GM21526 (cell line): ENCODE measurements at regions not wholly inside any gene's neighbourhood (a gene's known extent, or its start where the extent isn't known, plus 50 kb on each side); places are given as distances from the start of the nearest gene placed in this dataset.
"Not testable (repeated sequence)": the region's sequence is repeated elsewhere in the genome, so short reads cannot be mapped to it uniquely, and the experiment has no call there.

Experiments
- ATAC-seq: cut with Tn5 transposase; IDR thresholded peaks from one replicate; pipeline ENCODE4 v1.9.1; 2021; ENCODE audit warnings: moderate library complexity; ENCODE audit not compliant: unreplicated experiment, low FRiP score

GRCh38 chr12:70008944-70009343 lies 183.9 kb downstream of the MYRFL start:
- no peak for ATAC-seq

DNA sequence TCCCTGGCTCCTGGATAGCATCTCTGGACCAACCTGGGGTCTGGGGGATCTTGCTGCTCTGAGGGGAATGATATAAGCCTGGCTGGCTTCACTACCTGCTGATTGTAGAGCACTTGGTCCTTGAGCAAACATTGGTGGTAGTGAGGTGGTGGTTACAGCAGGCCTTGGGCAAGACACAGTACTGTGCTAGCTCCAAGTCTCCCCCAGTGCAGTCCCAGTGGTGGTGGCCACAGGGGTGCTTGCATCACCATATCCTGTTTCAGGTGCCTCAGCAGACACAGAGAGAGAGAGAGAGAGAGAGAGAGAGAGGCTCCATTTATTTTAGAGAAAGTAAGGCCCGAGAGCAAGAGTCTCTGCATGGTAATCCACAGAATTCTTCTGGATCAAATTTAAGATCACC lies 186.3 kb downstream of the MYRFL start:
- ATAC-seq: no peak

DNA sequence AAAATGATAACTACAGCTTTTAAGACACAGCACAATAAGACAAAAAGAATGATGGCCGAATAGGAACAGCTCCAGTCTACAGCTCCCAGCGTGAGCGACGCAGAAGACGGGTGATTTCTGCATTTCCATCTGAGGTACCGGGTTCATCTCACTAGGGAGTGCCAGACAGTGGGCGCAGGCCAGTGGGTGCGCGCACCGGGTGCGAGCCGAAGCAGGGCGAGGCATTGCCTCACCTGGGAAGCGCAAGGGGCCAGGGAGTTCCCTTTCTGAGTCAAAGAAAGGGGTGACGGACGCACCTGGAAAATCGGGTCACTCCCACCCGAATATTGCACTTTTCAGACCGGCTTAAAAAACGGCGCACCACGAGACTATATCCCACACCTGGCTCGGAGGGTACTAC lies 188.0 kb downstream of the MYRFL start:
- not testable (repeated sequence) for ATAC-seq

DNA sequence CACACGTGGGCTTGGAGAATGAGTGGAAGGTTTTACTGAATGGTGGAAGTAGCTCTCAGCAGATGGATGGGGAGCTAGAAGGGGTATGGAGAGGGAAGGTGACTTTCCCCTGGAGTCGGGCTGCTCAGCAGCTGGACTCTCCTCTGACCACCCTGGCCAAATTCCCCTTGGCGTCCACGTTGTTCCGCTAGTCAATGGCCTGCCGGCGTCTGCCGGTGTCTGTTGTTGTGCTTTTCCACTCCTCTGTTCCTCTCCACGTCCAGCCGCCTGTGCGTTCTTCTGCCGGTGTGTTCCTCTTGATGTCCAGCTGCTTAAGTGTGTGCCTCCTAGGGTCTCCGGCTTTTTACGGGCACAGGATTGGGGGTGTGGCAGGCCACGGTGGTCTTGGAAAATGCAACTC lies 203.5 kb downstream of the MYRFL start:
- ATAC-seq: no peak

GRCh38 chr12:70028918-70029317 lies 203.9 kb downstream of the MYRFL start:
- no peak for ATAC-seq

GRCh38 chr12:70031046-70031445 lies 206.0 kb downstream of the MYRFL start:
- ATAC-seq: no peak

GRCh38 chr12:70032076-70032475 lies 207.0 kb downstream of the MYRFL start:
- ATAC-seq: no peak

DNA sequence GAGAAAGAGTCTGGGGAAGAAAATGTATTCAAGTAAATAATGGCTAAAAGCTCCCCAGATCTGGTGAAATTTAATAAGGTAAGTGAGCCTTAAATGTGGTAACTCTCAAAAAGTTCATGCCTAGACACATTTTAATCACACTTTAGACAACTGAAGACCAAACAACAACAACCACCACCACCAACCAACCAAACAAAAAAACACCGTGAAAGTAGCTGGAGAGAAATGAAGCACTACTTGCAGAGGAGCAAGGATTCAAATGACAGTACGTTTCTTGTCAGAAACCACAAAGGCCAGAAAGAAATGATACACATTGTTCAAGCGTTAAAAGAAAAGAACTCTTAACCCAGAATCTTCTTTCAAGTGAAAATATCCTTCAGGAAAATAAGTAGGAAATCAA lies 208.3 kb downstream of the MYRFL start:
- no peak for ATAC-seq

- ATAC-seq: no peak
Observed at GRCh38 chr12:70040141-70040540, 203.1 kb upstream of the CNOT2 start.

- ATAC-seq: no peak
Observed at GRCh38 chr12:70042675-70043074, 200.6 kb upstream of the CNOT2 start.

DNA sequence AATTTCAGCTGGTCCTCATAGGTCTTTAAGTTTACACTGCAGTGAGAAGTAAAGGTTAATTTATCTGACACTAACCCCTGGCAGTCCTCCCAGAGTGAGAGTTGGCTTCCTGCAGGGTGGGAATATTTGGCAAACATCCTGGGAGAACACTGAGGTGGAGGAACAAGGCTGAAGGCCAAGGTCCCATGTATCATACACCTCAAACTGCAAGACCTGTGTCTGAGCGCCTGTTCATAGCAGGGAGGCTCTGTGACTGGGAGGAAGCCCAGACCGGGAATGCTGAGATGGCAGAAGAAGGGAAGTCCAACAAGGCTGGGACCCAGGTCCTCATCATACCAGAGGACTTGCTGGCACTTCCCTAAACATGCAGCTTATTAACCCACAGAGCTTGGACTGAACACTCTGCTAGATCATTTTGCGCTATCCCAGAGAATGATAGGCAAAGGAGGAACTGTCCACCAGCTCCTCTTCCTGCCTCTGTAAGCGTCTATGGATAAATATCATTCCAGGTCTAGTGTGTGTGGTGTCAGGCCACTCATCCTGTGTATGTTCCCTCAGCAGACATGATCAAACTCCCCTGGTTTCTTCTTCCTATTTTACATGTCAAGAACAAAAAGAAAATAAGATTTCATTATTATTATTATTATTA lies 199.6 kb upstream of the CNOT2 start:
- no peak for ATAC-seq

GRCh38 chr12:70044167-70044566 lies 199.1 kb upstream of the CNOT2 start:
- ATAC-seq: no peak

DNA sequence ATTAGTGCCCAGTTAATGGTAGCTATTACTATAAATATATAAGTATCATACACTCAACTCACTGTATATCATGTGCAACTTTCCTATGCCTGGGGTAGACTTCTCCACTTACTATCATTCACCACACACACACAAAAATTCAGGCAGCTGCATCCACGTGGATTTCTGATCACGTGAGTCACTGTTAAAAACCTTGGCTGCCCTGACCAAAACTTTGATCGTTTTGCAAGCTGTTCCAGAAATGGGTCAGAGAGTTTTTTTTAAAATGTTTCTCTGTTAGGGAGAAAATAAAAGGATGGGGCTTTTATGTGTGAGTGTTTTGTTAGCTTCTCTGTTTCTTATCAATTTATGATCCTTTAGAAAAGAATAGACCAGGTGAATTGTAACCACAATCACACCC lies 198.2 kb upstream of the CNOT2 start:
- ATAC-seq: no peak

GRCh38 chr12:70045514-70045913 lies 197.7 kb upstream of the CNOT2 start:
- no peak for ATAC-seq

DNA sequence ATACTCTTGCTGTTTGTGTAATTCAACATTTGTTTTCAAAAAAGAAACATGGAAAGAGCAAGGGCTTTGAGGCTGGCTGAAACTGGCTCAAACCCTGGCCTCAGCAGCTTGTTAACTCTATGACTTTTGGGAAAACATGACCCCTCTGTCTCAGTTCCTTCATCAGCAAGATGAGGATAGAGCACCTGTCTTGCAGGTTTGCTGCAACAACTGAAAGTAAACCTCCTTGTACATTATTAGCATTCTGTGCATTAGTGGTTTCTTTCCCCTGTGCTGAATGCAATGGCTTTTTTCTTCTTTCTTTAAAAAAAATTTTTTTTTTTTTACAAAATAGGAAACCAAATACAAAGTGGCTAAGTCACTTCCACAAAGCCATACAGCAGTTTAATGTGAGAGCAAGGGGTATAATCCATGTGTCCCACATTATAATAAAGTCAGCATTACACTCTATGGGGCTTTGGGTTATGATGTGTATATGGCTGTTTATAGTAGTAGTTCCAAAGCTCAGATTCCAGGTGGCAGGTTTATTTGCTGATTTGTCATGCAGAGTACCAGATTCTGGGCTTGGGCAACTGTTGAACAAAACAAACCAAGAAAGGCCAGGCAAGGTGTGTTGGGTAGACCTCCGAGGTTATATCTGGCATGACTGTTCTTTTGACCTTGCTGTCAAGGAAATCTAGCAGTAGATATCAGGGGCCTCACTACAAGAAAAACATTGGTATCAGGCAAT lies 194.5 kb upstream of the CNOT2 start:
- peak; percentile 31 for ATAC-seq

- peak; percentile 96 for ATAC-seq
Observed at GRCh38 chr12:70049596-70050360, 193.5 kb upstream of the CNOT2 start.

- ATAC-seq: no peak
Observed at GRCh38 chr12:70052476-70052875, 190.8 kb upstream of the CNOT2 start.

- ATAC-seq: no peak
Observed at GRCh38 chr12:70052931-70053497, 190.2 kb upstream of the CNOT2 start.

DNA sequence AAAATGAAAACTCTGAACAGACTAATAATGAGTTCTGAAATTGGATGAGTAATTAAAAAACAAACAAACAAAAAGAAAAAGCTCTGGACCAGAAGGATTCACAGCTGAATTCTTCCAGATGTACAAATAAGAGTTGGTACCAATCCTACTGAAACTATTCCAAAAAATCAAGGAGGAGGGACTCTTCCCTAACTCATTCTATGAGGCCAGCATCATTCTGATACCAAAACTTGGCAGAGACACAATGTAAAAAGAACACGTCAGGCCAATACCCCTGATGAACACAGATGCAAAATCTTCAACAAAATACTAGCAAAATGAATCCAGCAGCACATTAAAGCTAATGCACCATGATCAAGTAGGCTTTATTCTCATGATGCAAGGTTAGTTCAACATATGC lies 183.9 kb upstream of the CNOT2 start:
- ATAC-seq: no peak

- ATAC-seq: no peak
Observed at GRCh38 chr12:70060634-70061033, 182.6 kb upstream of the CNOT2 start.

GRCh38 chr12:70068743-70069142 lies 174.5 kb upstream of the CNOT2 start:
- ATAC-seq: no peak
